ENCODE measurements at regions not wholly inside any gene's neighbourhood (a gene's known extent, or its start where the extent isn't known, plus 50 kb on each side); places are given as distances from the start of the nearest gene placed in this dataset.

DNA sequence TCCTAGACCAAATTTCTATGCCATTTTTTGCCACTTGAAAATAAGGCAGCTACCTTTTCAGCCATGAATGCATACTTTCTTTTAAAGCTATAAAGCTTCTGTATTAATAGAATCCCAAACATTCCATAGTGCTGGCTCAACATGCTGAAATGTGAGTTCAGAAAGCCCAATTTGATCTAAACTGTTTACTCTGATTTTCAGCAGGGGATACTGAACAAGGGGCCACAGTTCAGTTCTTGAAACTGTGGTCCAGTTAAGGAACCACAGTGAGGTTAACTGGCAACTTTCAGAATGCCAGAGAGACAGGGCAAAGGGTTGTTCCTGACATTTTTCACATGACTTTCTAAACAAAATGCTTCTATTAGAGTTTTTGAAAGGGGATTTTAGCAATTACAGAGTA lies 85.7 kb upstream of the COL11A1 start:
- H3K79me2 ChIP-seq (replicated peaks; ENCODE audit: insufficient read depth), result no peaks in the 10 kb centered on the region
- Mint-ChIP-seq H3K9me3 (no peaks in the 10 kb centered on the region), H3K36me3 (ENCODE audit: low read depth) (no peaks in the 10 kb centered on the region), H3K4me1 (no peaks in the 10 kb centered on the region), H3K27ac (no peak overlapping the region), H3K4me3 (no peak overlapping the region), H3K27me3 (ENCODE audit: insufficient read depth, low read depth, poor library complexity) (no peaks in the 10 kb centered on the region)
- H3K36me3 ChIP-seq (ENCODE audit: insufficient read depth), result no peaks in the 10 kb centered on the region
- no peak overlapping the region for H3K4me3 ChIP-seq
- no peaks in the 10 kb centered on the region for H3K27me3 ChIP-seq (ENCODE audit: insufficient read depth)
- H3K4me1 ChIP-seq (ENCODE audit: insufficient read depth), result no peaks in the 10 kb centered on the region
- H4K20me1 ChIP-seq (replicated peaks; ENCODE audit: insufficient read depth), result no peaks in the 10 kb centered on the region
- ATAC-seq (no peak), DNase-seq (ENCODE audit: low spot score) (no peak)
- TF ChIP-seq ZNF462 (CRISPR knock-in tag; IDR thresholded peaks at IDR 0.05), result no peak
- TF ChIP-seq, protein P1, sequence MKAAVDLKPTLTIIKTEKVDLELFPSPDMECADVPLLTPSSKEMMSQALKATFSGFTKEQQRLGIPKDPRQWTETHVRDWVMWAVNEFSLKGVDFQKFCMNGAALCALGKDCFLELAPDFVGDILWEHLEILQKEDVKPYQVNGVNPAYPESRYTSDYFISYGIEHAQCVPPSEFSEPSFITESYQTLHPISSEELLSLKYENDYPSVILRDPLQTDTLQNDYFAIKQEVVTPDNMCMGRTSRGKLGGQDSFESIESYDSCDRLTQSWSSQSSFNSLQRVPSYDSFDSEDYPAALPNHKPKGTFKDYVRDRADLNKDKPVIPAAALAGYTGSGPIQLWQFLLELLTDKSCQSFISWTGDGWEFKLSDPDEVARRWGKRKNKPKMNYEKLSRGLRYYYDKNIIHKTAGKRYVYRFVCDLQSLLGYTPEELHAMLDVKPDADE (IDR thresholded peaks at IDR 0.05), result no peak
- TF ChIP-seq CREB1 (CRISPR knock-in tag; IDR thresholded peaks at IDR 0.05; ENCODE audit: low read depth), result no peak
- no peak for TF ChIP-seq STAT1 (IDR thresholded peaks at IDR 0.05; ENCODE audit: unreplicated experiment)
- no peak for TF ChIP-seq ZNF114 (CRISPR knock-in tag; IDR thresholded peaks at IDR 0.05)
- TF ChIP-seq NANOG (IDR thresholded peaks at IDR 0.05; ENCODE audit: borderline replicate concordance), result no peak
- TF ChIP-seq ZNF331 (CRISPR knock-in tag; IDR thresholded peaks at IDR 0.05; ENCODE audit: low read depth), result no peak
- no peak overlapping the region for H3K4me2 ChIP-seq
- no peaks in the 10 kb centered on the region for H3K9me2 ChIP-seq (ENCODE audit: insufficient read depth)
- no peaks in the 10 kb centered on the region for H3F3A ChIP-seq (replicated peaks; ENCODE audit: low read depth)
- peak overlapping the region; percentile 23; the same call in 1 of the 2 replicates for H2AFZ ChIP-seq
- no peak overlapping the region for H3K27ac ChIP-seq (ENCODE audit: low read depth)
